Fibroblast of lung (primary cell): ENCODE measurements at regions not wholly inside any gene's neighbourhood (a gene's known extent, or its start where the extent isn't known, plus 50 kb on each side); places are given as distances from the start of the nearest gene placed in this dataset.

Experiments used
- DNase-seq, 2 donors: peaks; one replicate each; pipeline versions ENCODE4 v3.0.0 to v3.0.0-alpha.2; 2010; ENCODE audit warnings: low read depth in 2 of 2
- H2AFZ ChIP-seq: 2 replicates; pipeline ENCODE4 v1.5.1; 2012; ENCODE audit warnings: low read length, control low read depth, inconsistent platforms
- H3K27ac ChIP-seq: 2 replicates; pipeline ENCODE4 v1.5.1; 2011; ENCODE audit warnings: low read length, control low read depth; ENCODE audit not compliant: insufficient read depth
- H3K27me3 ChIP-seq: 2 replicates; pipeline ENCODE4 v1.5.1; 2011; ENCODE audit warnings: mild to moderate bottlenecking, low read length; ENCODE audit not compliant: control insufficient read depth, insufficient read depth
- H3K36me3 ChIP-seq: 2 replicates; pipeline ENCODE4 v1.5.1; 2011; ENCODE audit warnings: low read length; ENCODE audit not compliant: control insufficient read depth, insufficient read depth
- H3K4me1 ChIP-seq: 2 replicates; pipeline ENCODE4 v1.5.1; 2011; ENCODE audit warnings: low read length; ENCODE audit not compliant: control insufficient read depth, insufficient read depth; ENCODE audit errors: extremely low read depth
- H3K4me2 ChIP-seq: 2 replicates; pipeline ENCODE4 v1.5.1; 2011; ENCODE audit warnings: low read length, control low read depth; ENCODE audit not compliant: insufficient read depth; ENCODE audit errors: extremely low read depth
- H3K4me3 ChIP-seq, 4 experiments: fragments of 200-600 bp in 1 of 4; sonication (generic) in 1 of 4; replicated peaks in 1 of 4; 2 replicates each; pipeline ENCODE4 v1.5.1; 2011 to 2016; ENCODE audit warnings: low read length in 4 of 4, low read depth in 3 of 4, mild to moderate bottlenecking in 3 of 4, control low read depth in 2 of 4, inconsistent platforms in 1 of 4, mixed read lengths in 1 of 4; ENCODE audit not compliant: insufficient read depth in 1 of 4; ENCODE audit errors: control extremely low read depth in 1 of 4
- H3K79me2 ChIP-seq: 2 replicates; pipeline ENCODE4 v1.5.1; 2012; ENCODE audit warnings: mild to moderate bottlenecking, low read length, inconsistent platforms; ENCODE audit not compliant: control insufficient read depth, insufficient read depth
- H3K9ac ChIP-seq: 2 replicates; pipeline ENCODE4 v1.5.1; 2011; ENCODE audit warnings: mild to moderate bottlenecking, low read length, control low read depth; ENCODE audit not compliant: insufficient read depth
- H3K9me3 ChIP-seq: 2 replicates; pipeline ENCODE4 v1.5.1; 2012; ENCODE audit warnings: low read depth, low read length; ENCODE audit not compliant: control insufficient read depth, insufficient read depth
- H4K20me1 ChIP-seq: 2 replicates; pipeline ENCODE4 v1.5.1; 2011; ENCODE audit warnings: low read length; ENCODE audit not compliant: control insufficient read depth, insufficient read depth; ENCODE audit errors: extremely low read depth
- EZH2 ChIP-seq: IDR thresholded peaks from 2 replicates; pipeline ENCODE4 v1.5.1; 2012; ENCODE audit warnings: low read length, control low read depth, mild to moderate bottlenecking; ENCODE audit errors: missing control alignments
- TF ChIP-seq, protein P1 (sequence below), 2 donors: IDR thresholded peaks in 1 of 2; conservative IDR thresholded peaks in 1 of 2; 1 replicate in 1 of 2; 2 replicates in 1 of 2; pipeline ENCODE4 v1.5.1; 2011 to 2012; ENCODE audit warnings: low read length in 2 of 2, control low read depth in 1 of 2, inconsistent platforms in 1 of 2, low read depth in 1 of 2, mild to moderate bottlenecking in 1 of 2

- H2AFZ ChIP-seq: no peak overlapping the region
- H4K20me1 ChIP-seq: no peaks in the 10 kb centered on the region
- no peak overlapping the region for H3K4me3 ChIP-seq
- no peaks in the 10 kb centered on the region for H3K9me3 ChIP-seq
- H3K9ac ChIP-seq: no peak overlapping the region
- TF ChIP-seq, protein P1, sequence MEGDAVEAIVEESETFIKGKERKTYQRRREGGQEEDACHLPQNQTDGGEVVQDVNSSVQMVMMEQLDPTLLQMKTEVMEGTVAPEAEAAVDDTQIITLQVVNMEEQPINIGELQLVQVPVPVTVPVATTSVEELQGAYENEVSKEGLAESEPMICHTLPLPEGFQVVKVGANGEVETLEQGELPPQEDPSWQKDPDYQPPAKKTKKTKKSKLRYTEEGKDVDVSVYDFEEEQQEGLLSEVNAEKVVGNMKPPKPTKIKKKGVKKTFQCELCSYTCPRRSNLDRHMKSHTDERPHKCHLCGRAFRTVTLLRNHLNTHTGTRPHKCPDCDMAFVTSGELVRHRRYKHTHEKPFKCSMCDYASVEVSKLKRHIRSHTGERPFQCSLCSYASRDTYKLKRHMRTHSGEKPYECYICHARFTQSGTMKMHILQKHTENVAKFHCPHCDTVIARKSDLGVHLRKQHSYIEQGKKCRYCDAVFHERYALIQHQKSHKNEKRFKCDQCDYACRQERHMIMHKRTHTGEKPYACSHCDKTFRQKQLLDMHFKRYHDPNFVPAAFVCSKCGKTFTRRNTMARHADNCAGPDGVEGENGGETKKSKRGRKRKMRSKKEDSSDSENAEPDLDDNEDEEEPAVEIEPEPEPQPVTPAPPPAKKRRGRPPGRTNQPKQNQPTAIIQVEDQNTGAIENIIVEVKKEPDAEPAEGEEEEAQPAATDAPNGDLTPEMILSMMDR (conservative IDR thresholded peaks at IDR 0.05 in 1 of 2, IDR thresholded peaks at IDR 0.05 in 1 of 2; ENCODE audit: low read depth in 1 of 2, low read length in 2 of 2): no peak
- no peak for TF ChIP-seq EZH2
- H3K27ac ChIP-seq: no peak overlapping the region
- H3K4me1 ChIP-seq: no peaks in the 10 kb centered on the region
- no peaks in the 10 kb centered on the region for H3K36me3 ChIP-seq
- no peak for DNase-seq
- H3K27me3 ChIP-seq: no peaks in the 10 kb centered on the region
- no peaks in the 10 kb centered on the region for H3K79me2 ChIP-seq
- H3K4me2 ChIP-seq: no peak overlapping the region
These were observed 431.3 kb downstream of the TSN start for GRCh38 chr2:122186761-122187222.

GRCh38 chr2:122191331-122191730 is 435.9 kb downstream of the TSN start:
- H3K4me1 ChIP-seq: no peaks in the 10 kb centered on the region
- H4K20me1 ChIP-seq: no peaks in the 10 kb centered on the region
- no peak for DNase-seq
- H2AFZ ChIP-seq: no peak overlapping the region
- H3K79me2 ChIP-seq: no peaks in the 10 kb centered on the region
- H3K27ac ChIP-seq: no peak overlapping the region
- H3K4me3 ChIP-seq: no peak overlapping the region
- H3K27me3 ChIP-seq: no peaks in the 10 kb centered on the region
- TF ChIP-seq, protein P1 (conservative IDR thresholded peaks at IDR 0.05 in 1 of 2, IDR thresholded peaks at IDR 0.05 in 1 of 2; ENCODE audit: low read depth in 1 of 2, low read length in 2 of 2): peak; percentile 5 to 26
- TF ChIP-seq EZH2: no peak
- H3K4me2 ChIP-seq: no peak overlapping the region
- H3K36me3 ChIP-seq: no peaks in the 10 kb centered on the region
- no peak overlapping the region for H3K9ac ChIP-seq
- no peaks in the 10 kb centered on the region for H3K9me3 ChIP-seq

- peak in 1 of 2 donors; percentile 12 for DNase-seq
These were observed 438.2 kb downstream of the TSN start for GRCh38 chr2:122193622-122194021.

More at GRCh38 chr2:122193622-122194021, 438.2 kb downstream of the TSN start:
- no peaks in the 10 kb centered on the region for H3K79me2 ChIP-seq
- H4K20me1 ChIP-seq: no peaks in the 10 kb centered on the region
- H3K36me3 ChIP-seq: no peaks in the 10 kb centered on the region
- H3K4me2 ChIP-seq: no peak overlapping the region
- H3K9ac ChIP-seq: no peak overlapping the region
- H3K9me3 ChIP-seq: no peaks in the 10 kb centered on the region
- no peaks in the 10 kb centered on the region for H3K27me3 ChIP-seq
- H3K4me3 ChIP-seq: no peak overlapping the region
- no peak overlapping the region for H2AFZ ChIP-seq
- TF ChIP-seq, protein P1 (conservative IDR thresholded peaks at IDR 0.05 in 1 of 2, IDR thresholded peaks at IDR 0.05 in 1 of 2; ENCODE audit: low read depth in 1 of 2, low read length in 2 of 2): no peak
- no peak for TF ChIP-seq EZH2
- no peak overlapping the region for H3K27ac ChIP-seq
- H3K4me1 ChIP-seq: no peaks in the 10 kb centered on the region
